ENCODE measurements at regions not wholly inside any gene's neighbourhood (a gene's known extent, or its start where the extent isn't known, plus 50 kb on each side); places are given as distances from the start of the nearest gene placed in this dataset.
"Not testable (repeated sequence)": the region's sequence is repeated elsewhere in the genome, so short reads cannot be mapped to it uniquely, and the experiment has no call there.

DNA sequence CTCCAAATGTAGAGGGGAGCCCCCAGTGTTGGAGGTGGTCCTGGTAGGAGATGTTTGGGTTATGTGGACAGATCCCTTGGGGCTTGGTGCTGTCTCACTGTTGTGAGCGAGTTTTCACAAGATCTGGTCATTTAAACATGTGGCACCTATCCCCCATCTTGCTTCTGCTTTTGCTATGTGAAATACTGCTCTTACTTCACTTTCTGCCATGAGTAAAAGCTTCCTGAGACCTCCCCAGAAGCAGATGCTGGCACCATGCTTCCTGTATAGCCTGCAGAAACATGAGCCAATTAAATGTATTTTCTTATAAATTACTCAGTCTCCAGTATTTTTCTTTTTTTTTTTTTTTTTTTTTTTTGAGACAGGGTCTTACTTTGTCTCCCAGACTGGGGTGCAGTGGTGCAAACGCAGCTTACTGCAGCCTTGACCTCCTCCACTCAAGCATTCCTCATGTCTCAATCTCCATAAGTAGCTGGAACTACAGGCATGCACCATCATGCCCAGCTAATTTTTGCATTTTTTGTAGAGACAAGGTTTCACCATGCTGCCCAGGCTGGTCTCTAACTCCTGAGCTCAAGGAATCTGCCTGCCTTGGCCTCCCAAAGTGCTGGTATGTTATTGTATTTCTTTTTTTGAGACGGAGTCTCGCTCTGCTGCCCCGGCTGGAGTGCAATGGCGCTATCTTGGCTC lies 177.1 kb downstream of the ALDH8A1 start:
- Histone ChIP-seq H3K36me3 (no peaks in the 10 kb centered on the region), H3K4me1 (no peaks in the 10 kb centered on the region), H3K4me3 (no peak overlapping the region), H3K9me3 (peaks cover 0 to 9% (median 6%) of the 10 kb centered on the region in 8 donors), H3K27me3 (replicated peaks in 1 of 7) (no peaks in the 10 kb centered on the region), H3K27ac (no peak overlapping the region)
- intact Hi-C loops (cut with DNase I; ENCODE audit: low total_unique reads) = no loop called here
- TF ChIP-seq, protein P1, sequence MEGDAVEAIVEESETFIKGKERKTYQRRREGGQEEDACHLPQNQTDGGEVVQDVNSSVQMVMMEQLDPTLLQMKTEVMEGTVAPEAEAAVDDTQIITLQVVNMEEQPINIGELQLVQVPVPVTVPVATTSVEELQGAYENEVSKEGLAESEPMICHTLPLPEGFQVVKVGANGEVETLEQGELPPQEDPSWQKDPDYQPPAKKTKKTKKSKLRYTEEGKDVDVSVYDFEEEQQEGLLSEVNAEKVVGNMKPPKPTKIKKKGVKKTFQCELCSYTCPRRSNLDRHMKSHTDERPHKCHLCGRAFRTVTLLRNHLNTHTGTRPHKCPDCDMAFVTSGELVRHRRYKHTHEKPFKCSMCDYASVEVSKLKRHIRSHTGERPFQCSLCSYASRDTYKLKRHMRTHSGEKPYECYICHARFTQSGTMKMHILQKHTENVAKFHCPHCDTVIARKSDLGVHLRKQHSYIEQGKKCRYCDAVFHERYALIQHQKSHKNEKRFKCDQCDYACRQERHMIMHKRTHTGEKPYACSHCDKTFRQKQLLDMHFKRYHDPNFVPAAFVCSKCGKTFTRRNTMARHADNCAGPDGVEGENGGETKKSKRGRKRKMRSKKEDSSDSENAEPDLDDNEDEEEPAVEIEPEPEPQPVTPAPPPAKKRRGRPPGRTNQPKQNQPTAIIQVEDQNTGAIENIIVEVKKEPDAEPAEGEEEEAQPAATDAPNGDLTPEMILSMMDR (IDR thresholded peaks at IDR 0.05 in 8 of 11, conservative IDR thresholded peaks at IDR 0.05 in 3 of 11) = no peak
- TF ChIP-seq POLR2AphosphoS5 (IDR thresholded peaks at IDR 0.05) (no peak), POLR2A (IDR thresholded peaks at IDR 0.05) (no peak)
- WGBS, 5 donors = 83 to 94% (median 91%) methylated on average over 6 of the region's 6 CpGs
- DNase-seq = no peak

DNA sequence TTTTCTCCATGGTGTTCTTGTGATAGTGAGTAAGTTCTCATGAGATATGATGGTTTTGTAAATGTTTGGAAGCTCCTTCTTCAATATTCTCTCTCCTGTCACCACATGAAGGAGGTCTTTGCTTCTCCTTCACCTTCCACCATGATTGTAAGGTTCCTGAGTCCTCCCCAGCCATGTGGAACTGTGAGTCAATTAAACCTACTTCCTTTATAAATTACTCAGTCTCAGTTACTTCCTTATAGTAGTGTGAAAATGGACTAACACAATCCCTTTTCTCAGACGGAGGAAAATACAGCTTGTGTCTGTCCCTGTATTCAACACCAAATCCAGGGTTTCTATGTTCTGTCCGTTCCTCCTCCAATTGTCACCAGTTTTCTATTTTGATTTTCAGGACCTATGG lies 181.0 kb downstream of the ALDH8A1 start:
- Histone ChIP-seq H3K36me3 (no peaks in the 10 kb centered on the region), H3K9me3 (no peaks in the 10 kb centered on the region), H3K27ac (no peak overlapping the region), H3K4me3 (no peak overlapping the region), H3K4me1 (no peaks in the 10 kb centered on the region), H3K27me3 (replicated peaks in 1 of 7) (no peaks in the 10 kb centered on the region)
- intact Hi-C loops (cut with DNase I; ENCODE audit: low total_unique reads) = no loop called here
- TF ChIP-seq, protein P1 (IDR thresholded peaks at IDR 0.05 in 8 of 11, conservative IDR thresholded peaks at IDR 0.05 in 3 of 11) = no peak
- TF ChIP-seq POLR2AphosphoS5 (IDR thresholded peaks at IDR 0.05) (no peak), POLR2A (IDR thresholded peaks at IDR 0.05) (no peak)
- DNase-seq = no peak
- WGBS, 5 donors = 73 to 83% (median 77%) methylated on average over 2 of the region's 2 CpGs

DNA sequence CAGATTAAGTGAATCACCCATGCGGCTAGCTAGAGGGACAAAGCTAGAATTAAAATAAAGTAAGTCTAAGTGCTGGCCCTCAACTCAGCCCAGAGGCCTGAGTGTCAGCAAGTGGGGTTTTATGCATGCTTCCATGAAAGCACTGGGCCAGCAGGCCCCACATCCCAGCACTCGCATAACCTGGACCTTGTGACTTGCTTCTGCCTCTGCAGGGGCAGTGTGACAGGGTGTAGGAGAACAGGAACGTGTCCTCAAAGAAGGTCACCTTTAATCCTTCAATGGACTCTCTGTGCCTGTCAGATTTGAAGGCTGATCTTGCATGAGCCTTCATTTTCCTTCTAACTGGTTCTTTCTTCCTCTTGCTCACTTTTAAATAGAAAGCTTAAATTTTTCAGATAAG lies 183.4 kb downstream of the ALDH8A1 start:
- intact Hi-C loops (cut with DNase I; ENCODE audit: low total_unique reads) = no loop called here
- H3K36me3 ChIP-seq = no peaks in the 10 kb centered on the region
- 54 to 89% (median 58%) methylated on average over 3 of the region's 3 CpGs for WGBS, 5 donors
- H3K4me1 ChIP-seq = no peaks in the 10 kb centered on the region
- no peak for DNase-seq
- H3K4me3 ChIP-seq = no peak overlapping the region
- H3K27me3 ChIP-seq (replicated peaks in 1 of 7) = no peaks in the 10 kb centered on the region
- no peak for TF ChIP-seq POLR2AphosphoS5 (IDR thresholded peaks at IDR 0.05)
- TF ChIP-seq, protein P1 (IDR thresholded peaks at IDR 0.05 in 8 of 11, conservative IDR thresholded peaks at IDR 0.05 in 3 of 11) = no peak
- TF ChIP-seq POLR2A (IDR thresholded peaks at IDR 0.05) = no peak
- peaks cover 0 to 6% (median 0%) of the 10 kb centered on the region in 8 donors for H3K9me3 ChIP-seq
- no peak overlapping the region for H3K27ac ChIP-seq

DNA sequence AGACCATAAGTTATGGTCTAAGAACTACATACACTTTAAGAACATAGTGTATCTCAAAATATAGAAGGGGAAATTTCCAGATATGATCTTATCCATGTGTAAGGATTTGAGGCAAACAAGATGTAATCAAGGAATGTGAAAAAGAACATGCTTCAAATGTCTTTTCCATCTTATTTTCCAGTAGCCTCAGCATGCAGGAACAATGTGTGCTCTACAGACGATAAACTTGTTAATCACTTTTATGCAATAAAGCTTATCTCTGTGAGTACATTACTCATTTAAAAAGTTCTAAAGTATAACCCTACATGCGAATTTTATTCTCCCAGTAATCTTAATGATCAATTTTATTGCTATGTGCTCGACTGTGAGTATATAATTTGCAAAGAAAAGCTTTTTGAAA lies 185.2 kb downstream of the ALDH8A1 start:
- no peak for DNase-seq
- Histone ChIP-seq H3K4me1 (no peaks in the 10 kb centered on the region), H3K36me3 (no peaks in the 10 kb centered on the region), H3K27ac (no peak overlapping the region), H3K4me3 (no peak overlapping the region), H3K27me3 (replicated peaks in 1 of 7) (no peaks in the 10 kb centered on the region), H3K9me3 (peaks cover 0 to 6% (median 0%) of the 10 kb centered on the region in 8 donors)
- 81 to 91% (median 87%) methylated on average over 3 of the region's 3 CpGs for WGBS, 5 donors
- intact Hi-C loops (cut with DNase I; ENCODE audit: low total_unique reads) = no loop called here
- TF ChIP-seq, protein P1 (IDR thresholded peaks at IDR 0.05 in 8 of 11, conservative IDR thresholded peaks at IDR 0.05 in 3 of 11) = no peak
- no peak for TF ChIP-seq POLR2AphosphoS5 (IDR thresholded peaks at IDR 0.05)
- TF ChIP-seq POLR2A (IDR thresholded peaks at IDR 0.05) = no peak

DNA sequence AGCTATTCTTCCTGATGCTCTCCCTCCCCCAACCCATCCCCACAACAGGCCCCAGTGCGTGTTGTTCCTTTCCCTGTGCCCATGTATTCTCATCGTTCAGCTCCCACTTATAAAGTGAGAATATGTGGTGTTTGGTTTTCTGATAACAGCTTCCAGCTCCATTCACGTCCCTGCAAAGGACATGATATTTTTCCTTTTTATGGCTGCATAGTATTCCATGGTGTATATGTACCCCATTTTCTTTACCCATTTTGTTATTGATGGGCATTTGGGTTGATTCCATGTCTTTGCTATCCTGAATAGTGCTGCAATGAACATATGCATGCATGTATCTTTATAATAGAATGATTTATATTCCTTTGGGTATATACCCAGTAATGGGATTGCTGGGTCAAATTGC lies 186.3 kb downstream of the ALDH8A1 start:
- H3K4me3 ChIP-seq; H3K9me3 ChIP-seq; DNase-seq; H3K27me3 ChIP-seq (replicated peaks in 1 of 7); intact Hi-C loops (cut with DNase I; ENCODE audit: low total_unique reads); H3K4me1 ChIP-seq; H3K36me3 ChIP-seq; H3K27ac ChIP-seq: not testable (repeated sequence)
- 90 to 94% (median 92%) methylated on average over 3 of the region's 3 CpGs for WGBS, 5 donors

Data from spleen (tissue), 11 donors.